ENCODE measurements at regions not wholly inside any gene's neighbourhood (a gene's known extent, or its start where the extent isn't known, plus 50 kb on each side); places are given as distances from the start of the nearest gene placed in this dataset.
"Not testable (repeated sequence)": the region's sequence is repeated elsewhere in the genome, so short reads cannot be mapped to it uniquely, and the experiment has no call there.

- no peak for DNase-seq
Observed at GRCh38 chr20:6715401-6715941, 52.0 kb upstream of the BMP2 start.

GRCh38 chr20:6714279-6714711, 53.2 kb upstream of the BMP2 start:
- no peak for DNase-seq

DNA sequence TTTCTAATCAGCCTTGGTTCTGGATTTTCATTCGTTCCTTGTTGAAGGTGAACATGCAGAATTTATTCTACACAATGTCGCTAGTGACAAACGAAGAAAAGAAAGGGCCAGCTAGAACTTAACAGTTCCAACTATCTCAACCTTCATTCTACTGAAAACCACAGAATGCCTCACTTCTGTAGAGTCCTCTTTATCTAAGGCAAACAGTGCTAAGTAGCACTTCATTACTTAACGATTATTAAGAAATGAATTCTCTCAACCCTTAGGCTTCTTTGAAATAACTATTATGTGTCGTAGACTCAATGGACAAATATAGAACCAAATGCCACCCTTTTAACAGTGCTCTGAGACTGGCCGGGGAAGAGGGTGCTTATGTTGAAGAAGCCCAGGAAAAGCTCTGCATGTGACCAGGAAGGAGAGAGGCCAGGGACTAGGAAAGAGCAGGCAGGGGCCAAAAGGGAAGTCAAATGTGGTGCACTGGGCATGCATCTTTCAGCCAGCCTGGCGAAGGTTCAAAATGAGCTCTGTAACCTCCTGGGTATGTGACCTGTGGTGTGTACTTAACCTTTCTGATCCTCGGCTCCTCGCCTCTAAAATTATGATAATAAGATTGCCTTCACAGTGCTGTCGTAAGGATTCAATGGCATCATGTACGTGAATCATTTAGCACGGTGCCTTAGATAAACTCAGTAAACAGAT, 55.4 kb upstream of the BMP2 start:
- DNase-seq, result no peak

- DNase-seq, result no peak
Observed at GRCh38 chr20:6709910-6710595, 57.4 kb upstream of the BMP2 start.

DNA sequence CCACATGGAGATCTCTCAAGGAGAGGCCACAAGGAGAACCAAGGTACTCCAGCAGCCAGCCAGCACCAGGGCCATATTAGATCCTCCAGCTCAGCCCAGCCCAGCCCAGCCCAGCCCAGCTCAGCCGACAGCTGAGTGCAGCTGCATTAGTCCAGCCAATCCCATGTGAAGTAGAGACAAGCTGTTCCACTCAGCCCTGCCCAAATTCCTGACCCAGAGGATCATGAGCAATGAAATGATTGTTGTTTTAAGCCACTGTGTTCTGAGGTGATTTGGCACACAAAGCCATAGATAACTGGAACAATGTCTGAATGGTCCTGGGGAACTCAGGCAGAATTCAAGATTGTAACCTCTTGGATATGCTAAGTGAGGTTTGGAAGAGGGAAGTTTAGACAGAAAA, 59.5 kb upstream of the BMP2 start:
- DNase-seq, result peak in 1 of 2 experiments; percentile 17

DNA sequence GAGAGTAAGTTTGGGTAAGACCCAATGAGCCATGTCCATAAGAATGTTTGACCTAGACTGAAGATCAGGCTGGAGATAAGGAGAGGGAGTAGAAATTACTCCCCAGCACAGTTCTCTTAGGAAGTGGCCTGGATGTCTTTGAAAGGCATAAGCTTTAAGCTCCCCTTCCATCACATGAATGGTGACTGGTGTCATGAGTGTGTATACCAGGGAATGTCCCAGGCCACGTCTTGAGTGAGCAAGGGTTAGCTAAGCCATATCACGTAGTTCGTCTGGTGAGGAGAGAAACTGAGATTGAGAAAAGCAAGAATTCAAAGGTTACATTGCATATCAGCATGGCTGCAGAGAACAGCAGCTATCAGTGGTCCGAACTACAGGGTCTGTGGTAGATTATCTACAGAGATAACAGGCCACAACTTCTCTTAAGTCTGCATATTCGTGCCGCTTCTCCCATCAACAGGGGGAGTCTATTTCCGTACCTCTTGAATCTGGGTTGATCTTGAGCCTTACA, 60.1 kb upstream of the BMP2 start:
- no peak for DNase-seq

GRCh38 chr20:6705926-6706548, 61.4 kb upstream of the BMP2 start:
- no peak for DNase-seq

DNA sequence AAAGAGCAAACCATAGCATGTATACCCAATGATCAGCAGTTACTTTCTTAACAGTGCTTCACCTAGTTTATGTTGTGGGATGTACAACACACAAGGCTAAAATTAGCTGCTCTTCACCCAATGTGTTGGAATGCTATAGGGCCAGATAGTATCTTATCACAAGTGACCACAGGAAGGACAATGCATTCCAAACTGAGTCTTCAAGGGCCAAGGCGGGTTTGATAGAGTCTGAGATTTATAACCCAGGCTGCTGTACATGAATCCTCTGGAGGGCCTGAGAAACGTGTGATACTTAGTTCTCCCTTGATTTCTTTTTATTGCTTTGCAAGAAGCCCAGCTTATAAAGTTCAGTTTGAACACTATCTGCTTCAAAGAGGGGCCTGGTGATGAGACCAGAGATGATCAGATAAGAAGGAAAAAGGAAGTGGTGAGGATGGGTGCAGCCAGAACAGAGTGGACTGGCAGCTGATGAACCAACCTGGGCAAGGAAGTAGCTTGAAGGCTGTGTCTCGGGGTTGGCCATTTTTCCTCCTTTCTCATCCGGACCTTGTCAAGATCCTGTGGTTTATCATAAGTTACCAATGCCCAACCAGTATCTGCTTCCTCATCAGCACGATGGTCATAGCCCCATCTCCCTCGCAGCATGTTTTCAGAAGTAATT, 62.2 kb upstream of the BMP2 start:
- DNase-seq, result no peak

- no peak for DNase-seq
Observed at GRCh38 chr20:6704132-6704861, 63.2 kb upstream of the BMP2 start.

- no peak for DNase-seq
Observed at GRCh38 chr20:6703656-6704055, 63.8 kb upstream of the BMP2 start.

- DNase-seq, result no peak
Observed at GRCh38 chr20:6703047-6703446, 64.4 kb upstream of the BMP2 start.

GRCh38 chr20:6702144-6702543, 65.3 kb upstream of the BMP2 start:
- DNase-seq, result no peak

DNA sequence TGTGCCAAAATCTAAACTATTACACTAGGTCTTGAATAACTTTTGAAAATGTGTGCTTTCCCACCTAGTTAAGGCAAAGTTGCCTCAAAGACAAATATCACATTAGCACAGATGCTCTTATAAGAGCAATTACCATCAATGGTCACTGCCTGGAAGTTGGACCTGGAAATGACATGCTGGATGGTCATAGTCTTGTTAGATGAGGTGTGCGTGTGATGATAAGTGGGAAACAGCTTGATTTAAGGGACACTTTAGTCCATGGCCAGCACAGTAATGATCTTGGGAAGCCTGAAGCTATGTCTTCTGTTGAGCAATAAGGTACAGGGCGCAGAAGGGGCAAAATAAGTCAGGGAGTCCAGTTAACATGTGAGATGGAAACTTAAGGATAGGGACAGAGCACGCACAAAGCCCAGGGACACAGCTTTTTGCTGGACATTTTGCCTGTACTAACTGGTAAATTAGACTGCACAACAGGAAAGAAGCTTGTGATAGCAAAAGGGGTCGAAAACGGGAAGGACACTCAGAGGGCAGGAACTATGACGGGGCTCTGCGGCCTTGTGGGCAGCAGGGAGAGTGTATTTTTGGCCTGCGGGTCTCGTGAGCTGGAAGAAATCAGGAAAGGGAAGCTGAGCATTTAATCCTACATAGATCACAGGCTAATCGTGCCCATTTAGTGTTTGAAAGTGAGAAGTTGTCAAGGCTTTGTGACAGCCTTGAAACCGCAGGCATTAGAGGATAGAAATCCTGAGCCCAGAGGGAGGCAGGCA, 66.7 kb upstream of the BMP2 start:
- DNase-seq, result no peak

DNA sequence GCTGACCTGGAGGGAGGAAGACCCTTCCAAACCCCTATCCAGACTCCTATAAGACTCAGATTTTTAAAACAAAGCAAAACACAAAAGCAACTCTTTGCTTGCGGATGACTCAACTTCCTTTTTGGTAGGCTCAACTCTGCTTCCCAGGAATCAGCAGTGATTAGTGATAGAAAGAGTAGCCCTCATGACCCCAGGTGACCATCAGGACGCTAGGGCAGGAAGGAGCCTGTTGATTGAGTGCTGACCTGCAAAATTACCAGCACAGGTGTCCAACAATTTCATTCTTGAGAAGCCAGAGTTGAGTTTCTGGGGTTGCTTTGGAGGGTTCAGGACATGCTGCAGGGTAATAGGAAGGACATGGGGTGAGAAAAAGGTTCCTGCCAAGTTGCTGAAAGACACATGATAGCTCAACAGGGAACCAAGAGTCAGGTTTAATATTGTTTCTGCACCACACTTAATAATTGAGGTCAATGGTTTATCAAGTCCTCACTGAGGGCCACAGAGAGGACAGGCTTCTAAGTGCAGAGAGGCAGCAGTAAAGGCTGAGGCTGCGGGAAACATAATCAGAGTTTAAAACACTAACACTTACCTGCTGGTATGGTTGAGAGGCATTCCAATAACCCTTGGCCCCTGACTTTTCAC, 67.4 kb upstream of the BMP2 start:
- DNase-seq, result no peak

DNA sequence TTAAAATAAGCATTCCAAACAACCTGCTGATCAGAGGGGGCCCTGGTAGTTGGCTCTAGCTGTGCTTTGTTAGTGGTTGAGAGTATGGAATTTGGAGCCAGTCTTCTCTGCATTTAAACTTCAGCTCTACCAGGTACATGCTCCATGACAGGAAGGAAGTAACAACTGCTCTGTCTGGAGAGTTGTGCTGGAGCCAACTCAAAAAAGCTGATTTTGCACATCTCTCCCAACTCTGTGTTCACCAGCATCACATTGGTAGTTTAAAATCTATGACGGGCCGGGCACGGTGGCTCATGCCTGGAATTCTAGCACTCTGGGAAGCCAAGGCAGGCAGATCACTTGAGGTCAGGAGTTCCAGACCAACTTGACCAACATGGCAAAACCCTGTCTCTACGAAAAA, 68.8 kb upstream of the BMP2 start:
- no peak for DNase-seq

DNA sequence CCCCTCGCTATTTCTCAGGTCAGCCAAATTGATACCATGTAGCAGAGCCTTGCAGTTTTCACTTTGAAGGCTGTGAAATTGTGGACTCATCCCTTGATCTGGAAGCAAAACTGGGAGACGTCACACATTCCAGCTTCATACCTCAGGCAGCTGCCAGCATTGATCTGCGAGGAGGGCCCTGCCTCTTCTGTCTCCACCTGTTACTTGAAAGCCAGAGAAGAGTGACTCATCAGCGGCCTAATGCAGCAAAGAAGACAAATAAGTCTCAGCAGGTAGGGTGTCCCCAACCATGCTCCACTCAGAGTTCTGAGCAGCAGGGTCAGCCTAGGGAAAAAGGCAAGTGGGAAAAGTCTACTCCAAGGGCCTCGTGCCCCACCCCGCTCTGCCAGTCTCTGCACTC, 69.4 kb upstream of the BMP2 start:
- DNase-seq, result no peak

DNA sequence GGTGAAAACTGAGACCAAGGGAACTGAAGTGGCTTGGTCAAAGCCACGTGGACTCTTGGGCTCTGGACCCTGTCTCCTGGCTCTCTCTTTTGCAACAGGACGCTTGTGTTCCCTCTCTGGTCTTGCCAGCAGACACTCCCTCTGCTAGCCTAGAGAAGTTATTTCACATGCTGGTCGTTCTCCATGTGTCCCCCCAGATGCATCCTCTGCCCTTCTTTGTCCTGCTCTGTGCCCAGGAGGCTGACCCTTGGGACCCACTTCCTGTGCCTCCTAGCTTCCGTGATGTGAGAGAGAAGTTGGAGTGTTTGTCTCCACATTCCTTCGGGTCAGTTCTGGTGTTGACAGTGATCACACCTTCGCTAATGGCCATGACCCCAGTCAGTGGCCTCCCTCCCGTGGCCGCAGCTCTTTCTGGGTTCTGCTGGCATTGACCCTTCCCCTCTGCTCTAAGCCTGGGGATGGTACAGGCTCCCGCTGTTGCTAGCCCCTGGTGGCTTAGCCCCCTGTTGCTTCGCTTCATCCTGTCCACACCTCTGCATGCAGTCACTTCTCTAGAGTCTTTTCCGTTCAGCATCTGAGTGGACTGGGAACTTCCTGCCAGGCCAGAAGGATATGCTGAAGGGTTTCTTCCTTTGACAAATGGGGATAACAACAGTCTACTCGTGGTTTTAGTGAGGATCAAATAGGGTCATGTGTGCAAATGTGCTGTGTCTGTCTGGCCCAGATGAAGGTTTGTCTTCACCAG, 70.1 kb upstream of the BMP2 start:
- no peak for DNase-seq

- DNase-seq, result no peak
Observed at GRCh38 chr20:6696001-6696400, 71.5 kb upstream of the BMP2 start.

DNA sequence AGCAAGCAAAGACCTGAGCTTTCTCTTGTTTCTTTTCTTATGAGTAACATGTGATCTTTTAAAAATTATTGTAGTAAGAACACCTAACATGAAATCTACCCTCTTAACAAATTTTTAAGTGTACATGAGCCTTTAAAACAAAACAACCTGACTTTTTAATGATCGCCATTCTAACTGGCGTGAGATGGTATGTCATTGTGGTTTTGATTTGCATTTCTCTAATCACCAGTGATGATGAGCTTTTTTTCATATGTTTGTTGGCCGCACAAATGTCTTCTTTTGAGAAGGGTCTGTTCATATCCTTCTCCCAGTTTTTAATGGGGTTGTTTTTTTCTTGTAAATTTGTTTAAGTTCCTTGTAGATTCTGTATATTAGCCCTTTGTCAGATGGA, 73.7 kb upstream of the BMP2 start:
- DNase-seq, result not testable (repeated sequence)

DNA sequence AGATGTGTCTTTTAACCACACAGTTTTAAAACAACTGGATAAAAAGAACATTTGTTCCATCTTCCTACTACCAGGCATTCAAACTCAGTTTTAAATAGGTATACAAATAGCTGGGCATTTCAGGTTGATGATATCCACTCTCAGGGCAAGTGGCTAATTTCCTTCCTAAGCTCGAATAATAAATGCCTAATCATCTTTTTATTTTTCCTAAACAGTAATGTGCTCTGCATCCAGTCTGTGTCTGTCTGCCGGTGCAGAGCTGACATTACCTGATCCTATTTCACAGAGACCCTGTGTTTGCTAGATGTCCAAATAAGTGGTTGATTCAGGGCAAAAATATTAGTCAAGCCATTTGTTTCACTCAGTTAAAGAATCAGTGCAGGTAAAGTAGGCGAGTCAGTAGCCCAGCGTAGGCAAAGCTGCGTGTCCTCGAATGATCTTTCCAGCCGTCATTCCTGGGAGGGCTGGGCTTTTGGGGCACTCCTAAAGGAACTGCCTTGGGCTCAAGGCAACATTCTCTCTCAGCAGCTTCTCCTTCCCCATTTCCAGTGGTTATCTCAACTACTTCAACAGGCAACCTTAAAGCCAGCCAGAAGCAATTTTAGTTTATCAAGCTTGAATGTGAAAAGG, 74.2 kb upstream of the BMP2 start:
- DNase-seq, result no peak
